ENCODE measurements at regions not wholly inside any gene's neighbourhood (a gene's known extent, or its start where the extent isn't known, plus 50 kb on each side); places are given as distances from the start of the nearest gene placed in this dataset.

- no peak overlapping the region for H3K4me2 ChIP-seq
- H2AFZ ChIP-seq (ENCODE audit: low read depth): no peak overlapping the region
- H3K4me3 ChIP-seq (IDR thresholded peaks at IDR 0.05; ENCODE audit: insufficient read depth, low read depth, low read length): no peak overlapping the region
These were observed 173.9 kb upstream of the KLF3 start for GRCh38 chr4:38489924-38490639.

GRCh38 chr4:38490753-38491446, 173.1 kb upstream of the KLF3 start:
- Histone ChIP-seq H3K27ac (no peak overlapping the region), H3K27me3 (ENCODE audit: insufficient read depth, low read depth) (no peaks in the 10 kb centered on the region), H3K9ac (no peak overlapping the region), H2AFZ (ENCODE audit: low read depth) (no peak overlapping the region), H3K4me2 (no peak overlapping the region), H4K20me1 (ENCODE audit: insufficient read depth) (no peaks in the 10 kb centered on the region), H3K79me2 (ENCODE audit: insufficient read depth, low read depth) (no peaks in the 10 kb centered on the region), H3K4me3 (IDR thresholded peaks at IDR 0.05; ENCODE audit: insufficient read depth, low read depth, low read length) (no peak overlapping the region), H3K36me3 (ENCODE audit: insufficient read depth) (no peaks in the 10 kb centered on the region), H3K4me1 (ENCODE audit: low read depth, poor library complexity, severe bottlenecking) (no peaks in the 10 kb centered on the region)
- no peak for TF ChIP-seq CTCF (conservative IDR thresholded peaks at IDR 0.05; ENCODE audit: low read depth, low read length)

More at GRCh38 chr4:38489924-38490639, 173.9 kb upstream of the KLF3 start:
- Histone ChIP-seq H3K27ac (no peak overlapping the region), H3K36me3 (ENCODE audit: insufficient read depth) (no peaks in the 10 kb centered on the region), H3K79me2 (ENCODE audit: insufficient read depth, low read depth) (no peaks in the 10 kb centered on the region), H3K27me3 (ENCODE audit: insufficient read depth, low read depth) (no peaks in the 10 kb centered on the region), H3K4me1 (ENCODE audit: low read depth, poor library complexity, severe bottlenecking) (no peaks in the 10 kb centered on the region), H4K20me1 (ENCODE audit: insufficient read depth) (no peaks in the 10 kb centered on the region), H3K9ac (no peak overlapping the region)
- no peak for TF ChIP-seq CTCF (conservative IDR thresholded peaks at IDR 0.05; ENCODE audit: low read depth, low read length)

- Histone ChIP-seq H3K36me3 (ENCODE audit: insufficient read depth) (no peaks in the 10 kb centered on the region), H3K4me2 (no peak overlapping the region), H3K9ac (no peak overlapping the region), H3K79me2 (ENCODE audit: insufficient read depth, low read depth) (no peaks in the 10 kb centered on the region), H3K4me3 (IDR thresholded peaks at IDR 0.05; ENCODE audit: insufficient read depth, low read depth, low read length) (no peak overlapping the region), H4K20me1 (ENCODE audit: insufficient read depth) (no peaks in the 10 kb centered on the region), H3K4me1 (ENCODE audit: low read depth, poor library complexity, severe bottlenecking) (no peaks in the 10 kb centered on the region), H3K27me3 (ENCODE audit: insufficient read depth, low read depth) (no peaks in the 10 kb centered on the region), H3K27ac (no peak overlapping the region), H2AFZ (ENCODE audit: low read depth) (no peak overlapping the region)
- no peak for TF ChIP-seq CTCF (conservative IDR thresholded peaks at IDR 0.05; ENCODE audit: low read depth, low read length)
These were observed 172.0 kb upstream of the KLF3 start for GRCh38 chr4:38491854-38492478.

GRCh38 chr4:38493066-38493465, 170.9 kb upstream of the KLF3 start:
- H3K9ac ChIP-seq: no peak overlapping the region
- no peaks in the 10 kb centered on the region for H3K36me3 ChIP-seq (ENCODE audit: insufficient read depth)
- no peaks in the 10 kb centered on the region for H4K20me1 ChIP-seq (ENCODE audit: insufficient read depth)
- no peak for TF ChIP-seq CTCF (conservative IDR thresholded peaks at IDR 0.05; ENCODE audit: low read depth, low read length)
- H3K27me3 ChIP-seq (ENCODE audit: insufficient read depth, low read depth): no peaks in the 10 kb centered on the region
- no peak overlapping the region for H2AFZ ChIP-seq (ENCODE audit: low read depth)
- H3K4me3 ChIP-seq (IDR thresholded peaks at IDR 0.05; ENCODE audit: insufficient read depth, low read depth, low read length): no peak overlapping the region
- H3K4me2 ChIP-seq: no peak overlapping the region
- H3K79me2 ChIP-seq (ENCODE audit: insufficient read depth, low read depth): no peaks in the 10 kb centered on the region
- no peaks in the 10 kb centered on the region for H3K4me1 ChIP-seq (ENCODE audit: low read depth, poor library complexity, severe bottlenecking)
- no peak overlapping the region for H3K27ac ChIP-seq

All from KMS-11 (cell line).